WI38 (cell line): ENCODE measurements at regions not wholly inside any gene's neighbourhood (a gene's known extent, or its start where the extent isn't known, plus 50 kb on each side); places are given as distances from the start of the nearest gene placed in this dataset.

Source experiments
- H3K4me3 ChIP-seq: 2 replicates; pipeline ENCODE4 v1.5.1; 2011; ENCODE audit warnings: low read depth, mild to moderate bottlenecking, control low read depth, low read length
- CTCF ChIP-seq: IDR thresholded peaks from 2 replicates; pipeline ENCODE4 v1.5.1; 2012; ENCODE audit warnings: low read depth, mild to moderate bottlenecking, control low read depth, low read length

GRCh38 chrX:97756879-97757278 is 873.2 kb downstream of the RPA4 start:
- TF ChIP-seq CTCF: no peak
- no peak overlapping the region for H3K4me3 ChIP-seq

- H3K4me3 ChIP-seq: no peak overlapping the region
- no peak for TF ChIP-seq CTCF
Measured at GRCh38 chrX:97763391-97763790, 879.7 kb downstream of the RPA4 start.

GRCh38 chrX:97763981-97764380 is 880.3 kb downstream of the RPA4 start:
- H3K4me3 ChIP-seq: no peak overlapping the region
- no peak for TF ChIP-seq CTCF

GRCh38 chrX:97766501-97767095 is 882.9 kb downstream of the RPA4 start:
- TF ChIP-seq CTCF: no peak
- no peak overlapping the region for H3K4me3 ChIP-seq

GRCh38 chrX:97787311-97787710 is 903.6 kb downstream of the RPA4 start:
- TF ChIP-seq CTCF: no peak

GRCh38 chrX:97787849-97788248 is 904.1 kb downstream of the RPA4 start:
- no peak for TF ChIP-seq CTCF

More at GRCh38 chrX:97787311-97787710, 903.6 kb downstream of the RPA4 start:
- no peak overlapping the region for H3K4me3 ChIP-seq

GRCh38 chrX:97790850-97791249 is 907.1 kb downstream of the RPA4 start:
- TF ChIP-seq CTCF: no peak
- no peak overlapping the region for H3K4me3 ChIP-seq

More at GRCh38 chrX:97787849-97788248, 904.1 kb downstream of the RPA4 start:
- H3K4me3 ChIP-seq: no peak overlapping the region
